GM23248 (cell line): ENCODE measurements at regions not wholly inside any gene's neighbourhood (a gene's known extent, or its start where the extent isn't known, plus 50 kb on each side); places are given as distances from the start of the nearest gene placed in this dataset.

ENCODE experiments used
- DNase-seq: peaks from one replicate; pipeline ENCODE4 v3.0.0-alpha.2; 2015
- H2AFZ ChIP-seq: fragments of 200-600 bp; sonication (generic); 2 replicates; pipeline ENCODE4 v1.6.1; 2016; ENCODE audit warnings: antibody characterized with exemption
- H3F3A ChIP-seq: fragments of 200-600 bp; sonication (generic); 2 replicates; pipeline ENCODE4 v1.6.1; 2016; ENCODE audit warnings: mild to moderate bottlenecking, antibody characterized with exemption, mixed run types; ENCODE audit not compliant: insufficient read depth
- H3K27ac ChIP-seq: fragments of 200-600 bp; sonication (generic); 2 replicates; pipeline ENCODE4 v1.5.1; 2016; ENCODE audit warnings: mild to moderate bottlenecking
- H3K27me3 ChIP-seq: fragments of 200-600 bp; sonication (generic); replicated peaks from 2 replicates; pipeline ENCODE4 v1.6.1; 2016; ENCODE audit warnings: mild to moderate bottlenecking; ENCODE audit not compliant: insufficient read depth
- H3K36me3 ChIP-seq: fragments of 200-600 bp; sonication (generic); 2 replicates; pipeline ENCODE4 v1.6.1; 2016; ENCODE audit warnings: low read depth, mild to moderate bottlenecking
- H3K4me1 ChIP-seq: fragments of 200-600 bp; sonication (generic); 2 replicates; pipeline ENCODE4 v1.6.1; 2016; ENCODE audit warnings: mild to moderate bottlenecking; ENCODE audit not compliant: insufficient read depth
- H3K4me2 ChIP-seq: fragments of 200-600 bp; sonication (generic); one replicate; pipeline ENCODE4 v1.6.1; 2016; ENCODE audit warnings: mild to moderate bottlenecking; ENCODE audit not compliant: unreplicated experiment
- H3K4me3 ChIP-seq: fragments of 200-600 bp; sonication (generic); 2 replicates; pipeline ENCODE4 v1.5.1; 2016; ENCODE audit warnings: mild to moderate bottlenecking
- H3K79me2 ChIP-seq: fragments of 200-600 bp; sonication (generic); 2 replicates; pipeline ENCODE4 v1.6.1; 2016; ENCODE audit warnings: mild to moderate bottlenecking; ENCODE audit not compliant: insufficient read depth
- H3K9ac ChIP-seq: fragments of 200-600 bp; sonication (generic); 2 replicates; pipeline ENCODE4 v1.6.1; 2016; ENCODE audit warnings: mild to moderate bottlenecking
- H3K9me2 ChIP-seq: fragments of 200-600 bp; sonication (generic); 2 replicates; pipeline ENCODE4 v1.6.1; 2016; ENCODE audit warnings: mixed run types, mild to moderate bottlenecking, moderate library complexity; ENCODE audit not compliant: insufficient read depth
- H3K9me3 ChIP-seq: fragments of 200-600 bp; sonication (generic); one replicate; pipeline ENCODE4 v1.6.1; 2017; ENCODE audit warnings: low read depth
- H4K20me1 ChIP-seq: fragments of 200-600 bp; sonication (generic); 2 replicates; pipeline ENCODE4 v1.6.0; 2016; ENCODE audit not compliant: insufficient read depth
- EZH2 ChIP-seq: fragments of 200-600 bp; sonication (generic); IDR thresholded peaks from 2 replicates; pipeline ENCODE4 v1.6.1; 2018; ENCODE audit warnings: antibody characterized with exemption, mild to moderate bottlenecking; ENCODE audit not compliant: insufficient read depth, poor library complexity, severe bottlenecking
- EZH2phosphoT487 ChIP-seq: fragments of 200-600 bp; sonication (generic); IDR thresholded peaks from 2 replicates; pipeline ENCODE4 v1.6.1; 2018; ENCODE audit warnings: antibody characterized with exemption, moderate library complexity, mild to moderate bottlenecking, low read depth; ENCODE audit not compliant: insufficient read depth
- WGBS, 2 experiments: methylation state at CpG; one replicate each; pipeline ENCODE4 v1.1.6; 2015 to 2017; ENCODE audit warnings: low lambda C conversion rate in 2 of 2, low coverage in 1 of 2; ENCODE audit errors: missing lambda C conversion rate in 2 of 2; 5-methylcytosine and 5-hydroxymethylcytosine counted together
- in situ Hi-C: fragments of 300-500 bp; cut with MboI; formaldehyde crosslinking; loops from 2 replicates; pipeline ENCODE4 v1.15.0; 2020

DNA sequence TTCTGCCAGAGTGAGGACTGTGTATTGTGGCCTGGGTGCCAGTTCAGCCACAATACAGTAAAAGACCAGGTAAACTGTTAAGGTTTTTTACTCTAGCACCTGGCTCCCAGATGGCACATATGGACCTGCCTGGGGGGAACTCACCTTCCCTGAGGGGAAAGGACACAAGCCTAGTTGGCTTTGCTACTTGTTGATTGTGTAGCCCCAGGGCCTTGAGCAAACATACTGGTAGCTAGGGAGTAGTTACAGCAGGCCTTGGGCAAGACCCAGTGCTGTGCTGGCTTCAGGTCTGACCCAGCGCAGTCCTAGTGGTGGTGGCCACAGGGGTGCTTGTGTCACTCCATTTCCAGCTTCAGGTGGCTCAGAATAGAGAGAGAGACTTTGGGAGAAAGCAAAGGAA is 216.4 kb downstream of the KLHL28 start:
- WGBS, 2 experiments, result 35 to 45% methylated on average over 1 of the region's 1 CpG
- H4K20me1 ChIP-seq, result no peaks in the 10 kb centered on the region
- H2AFZ ChIP-seq, result no peak overlapping the region
- in situ Hi-C loops, result no loop called here
- no peak for DNase-seq
- no peaks in the 10 kb centered on the region for H3K4me1 ChIP-seq
- H3K9me3 ChIP-seq, result no peaks in the 10 kb centered on the region
- H3K27ac ChIP-seq, result no peak overlapping the region
- no peak overlapping the region for H3K4me2 ChIP-seq
- no peak overlapping the region for H3K4me3 ChIP-seq
- no peaks in the 10 kb centered on the region for H3F3A ChIP-seq
- TF ChIP-seq EZH2, result no peak
- no peak for TF ChIP-seq EZH2phosphoT487
- H3K9ac ChIP-seq, result no peak overlapping the region
- H3K9me2 ChIP-seq, result no peaks in the 10 kb centered on the region
- no peaks in the 10 kb centered on the region for H3K36me3 ChIP-seq
- no peaks in the 10 kb centered on the region for H3K27me3 ChIP-seq
- H3K79me2 ChIP-seq, result no peaks in the 10 kb centered on the region

DNA sequence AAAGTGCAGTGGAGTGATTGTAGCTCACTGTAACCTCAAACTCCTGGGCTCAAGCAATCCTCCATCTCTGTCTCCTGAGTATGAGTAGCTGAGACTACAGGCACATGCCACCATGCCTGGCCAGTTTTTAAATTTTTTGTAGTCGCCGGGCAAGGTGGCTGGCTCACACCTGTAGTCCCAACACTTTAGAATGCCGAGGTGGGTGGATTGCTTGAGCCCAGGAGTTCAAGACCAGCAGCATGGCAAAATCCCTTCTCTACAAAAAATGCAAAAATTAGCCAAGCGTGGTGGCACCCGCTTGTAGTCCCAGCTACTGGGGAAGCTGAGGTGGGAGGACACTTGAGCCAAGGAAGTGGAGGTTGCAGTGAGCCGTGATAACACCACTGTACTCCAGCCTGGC is 219.5 kb downstream of the KLHL28 start:
- no peaks in the 10 kb centered on the region for H3K27me3 ChIP-seq
- DNase-seq, result no peak
- 53 to 54% methylated on average over 6 of the region's 6 CpGs for WGBS, 2 experiments
- no peak overlapping the region for H3K27ac ChIP-seq
- H4K20me1 ChIP-seq, result no peaks in the 10 kb centered on the region
- no peak overlapping the region for H2AFZ ChIP-seq
- no peaks in the 10 kb centered on the region for H3K9me2 ChIP-seq
- TF ChIP-seq EZH2phosphoT487 (no peak), EZH2 (no peak)
- no peaks in the 10 kb centered on the region for H3K79me2 ChIP-seq
- H3K9ac ChIP-seq, result no peak overlapping the region
- no peaks in the 10 kb centered on the region for H3K9me3 ChIP-seq
- no peaks in the 10 kb centered on the region for H3K36me3 ChIP-seq
- H3K4me3 ChIP-seq, result no peak overlapping the region
- no peaks in the 10 kb centered on the region for H3K4me1 ChIP-seq
- in situ Hi-C loops, result no loop called here
- H3F3A ChIP-seq, result no peaks in the 10 kb centered on the region
- H3K4me2 ChIP-seq, result no peak overlapping the region

DNA sequence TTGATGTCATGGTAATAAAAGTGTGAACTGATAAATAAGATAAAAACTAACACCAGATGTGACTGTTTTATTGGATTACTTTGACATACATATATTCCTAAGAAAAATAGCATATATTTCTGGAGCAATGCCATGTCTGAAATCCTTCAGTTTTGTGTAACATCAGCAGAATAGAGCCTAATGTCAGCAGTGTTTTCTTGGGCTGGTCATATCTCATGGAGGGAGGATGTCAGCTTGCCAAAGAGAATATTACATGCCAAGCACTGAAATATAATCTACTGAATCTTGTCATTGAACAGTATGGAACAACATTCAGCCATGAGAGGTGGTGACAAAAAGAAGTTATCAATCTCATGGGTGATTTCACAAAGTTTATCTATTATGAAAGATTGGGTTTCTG is 220.3 kb downstream of the KLHL28 start:
- H3K79me2 ChIP-seq, result no peaks in the 10 kb centered on the region
- no peaks in the 10 kb centered on the region for H4K20me1 ChIP-seq
- no peak overlapping the region for H3K4me2 ChIP-seq
- DNase-seq, result no peak
- H3K4me1 ChIP-seq, result no peaks in the 10 kb centered on the region
- H3K36me3 ChIP-seq, result no peaks in the 10 kb centered on the region
- H3K27ac ChIP-seq, result no peak overlapping the region
- no peaks in the 10 kb centered on the region for H3F3A ChIP-seq
- in situ Hi-C loops, result no loop called here
- no peaks in the 10 kb centered on the region for H3K9me2 ChIP-seq
- no peak overlapping the region for H3K4me3 ChIP-seq
- no peaks in the 10 kb centered on the region for H3K27me3 ChIP-seq
- TF ChIP-seq EZH2phosphoT487 (no peak), EZH2 (no peak)
- H2AFZ ChIP-seq, result no peak overlapping the region
- no peak overlapping the region for H3K9ac ChIP-seq
- no peaks in the 10 kb centered on the region for H3K9me3 ChIP-seq

DNA sequence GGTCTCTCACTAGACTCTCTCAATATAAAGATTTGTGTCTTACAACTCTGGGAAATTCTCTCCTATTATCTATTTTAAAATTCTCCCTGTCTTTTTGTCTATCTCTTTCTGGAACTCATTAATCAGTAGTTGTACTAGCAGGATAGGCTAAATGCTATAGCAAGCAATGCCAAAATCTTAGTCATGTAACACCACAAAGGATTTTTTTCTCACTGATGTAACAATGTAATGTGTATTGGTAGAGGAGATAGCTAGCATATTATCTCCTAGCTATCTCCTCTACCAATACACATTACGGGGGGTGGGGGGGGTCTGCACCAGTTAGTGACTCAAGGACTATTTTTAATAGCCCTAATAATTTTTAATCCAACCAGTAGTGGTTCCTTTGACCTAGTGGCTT is 225.4 kb downstream of the KLHL28 start:
- no peak overlapping the region for H3K9ac ChIP-seq
- no peaks in the 10 kb centered on the region for H3K27me3 ChIP-seq
- no peaks in the 10 kb centered on the region for H3K36me3 ChIP-seq
- no peak for DNase-seq
- WGBS, 2 experiments, result 23% methylated on average over 1 of the region's 1 CpG
- no peaks in the 10 kb centered on the region for H3K9me3 ChIP-seq
- no peaks in the 10 kb centered on the region for H4K20me1 ChIP-seq
- H3F3A ChIP-seq, result no peaks in the 10 kb centered on the region
- H3K4me2 ChIP-seq, result no peak overlapping the region
- no peaks in the 10 kb centered on the region for H3K4me1 ChIP-seq
- no peaks in the 10 kb centered on the region for H3K79me2 ChIP-seq
- H3K27ac ChIP-seq, result no peak overlapping the region
- H3K9me2 ChIP-seq, result no peaks in the 10 kb centered on the region
- TF ChIP-seq EZH2 (no peak), EZH2phosphoT487 (no peak)
- no peak overlapping the region for H3K4me3 ChIP-seq
- in situ Hi-C loops, result no loop called here
- H2AFZ ChIP-seq, result no peak overlapping the region

DNA sequence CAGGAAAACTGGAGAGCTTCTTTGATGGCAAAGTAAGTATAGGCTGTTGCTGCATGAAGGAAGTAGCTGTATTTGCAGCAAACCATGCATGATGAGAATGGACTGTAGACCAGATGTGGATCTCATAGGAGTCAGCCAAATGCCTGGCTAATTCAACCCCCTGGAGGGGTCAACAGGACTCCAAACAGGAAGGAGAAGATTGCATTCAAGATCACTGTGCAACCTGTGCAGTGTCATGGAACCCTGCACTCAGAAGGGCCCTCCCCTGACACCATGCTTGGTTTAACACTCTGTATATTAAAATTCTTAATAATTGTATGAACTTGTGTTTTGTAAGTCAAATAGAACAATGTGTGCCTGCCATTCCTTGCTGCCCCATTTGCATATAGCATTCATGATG is 225.1 kb upstream of the FSCB start:
- TF ChIP-seq EZH2 (no peak), EZH2phosphoT487 (no peak)
- Histone ChIP-seq H3K4me3 (no peak overlapping the region), H3K4me1 (no peaks in the 10 kb centered on the region), H3K36me3 (no peaks in the 10 kb centered on the region), H3K27ac (no peak overlapping the region), H3F3A (no peaks in the 10 kb centered on the region), H3K27me3 (no peaks in the 10 kb centered on the region), H3K4me2 (no peak overlapping the region), H3K79me2 (no peaks in the 10 kb centered on the region), H3K9ac (no peak overlapping the region), H3K9me2 (no peaks in the 10 kb centered on the region), H2AFZ (no peak overlapping the region), H3K9me3 (no peaks in the 10 kb centered on the region), H4K20me1 (no peaks in the 10 kb centered on the region)
- in situ Hi-C loops, result no loop called here
- DNase-seq, result no peak
